ENCODE measurements at regions not wholly inside any gene's neighbourhood (a gene's known extent, or its start where the extent isn't known, plus 50 kb on each side); places are given as distances from the start of the nearest gene placed in this dataset.
"Not testable (repeated sequence)": the region's sequence is repeated elsewhere in the genome, so short reads cannot be mapped to it uniquely, and the experiment has no call there.

- DNase-seq, result no peak
Measured at GRCh38 chr9:29208670-29209069, 1635.4 kb upstream of the C9orf72 start.

DNA sequence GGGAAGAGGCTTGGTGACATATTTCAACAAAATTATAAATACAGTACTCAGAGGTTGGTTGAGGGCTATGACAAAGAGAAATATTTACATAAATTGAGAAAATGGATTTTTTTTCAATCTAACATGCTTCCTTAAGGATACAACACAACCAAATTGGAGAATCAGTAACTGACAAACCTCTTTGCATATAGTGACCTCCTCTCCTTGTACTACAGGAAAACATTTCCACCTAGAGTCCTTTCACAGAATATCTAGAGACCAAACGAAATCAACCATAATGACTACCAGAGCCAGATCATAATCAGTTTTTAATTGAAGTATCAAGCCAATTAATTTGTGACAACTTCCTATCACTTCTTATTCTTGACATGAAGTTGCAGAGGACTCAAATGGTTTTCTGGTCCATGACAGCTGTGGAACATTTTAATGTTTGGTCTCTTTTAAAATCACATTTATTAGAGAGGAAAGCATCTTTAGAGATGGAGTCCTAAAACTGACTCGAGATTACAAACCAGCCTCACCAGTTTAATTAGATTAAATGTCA lies 1636.5 kb upstream of the C9orf72 start:
- DNase-seq, result no peak

DNA sequence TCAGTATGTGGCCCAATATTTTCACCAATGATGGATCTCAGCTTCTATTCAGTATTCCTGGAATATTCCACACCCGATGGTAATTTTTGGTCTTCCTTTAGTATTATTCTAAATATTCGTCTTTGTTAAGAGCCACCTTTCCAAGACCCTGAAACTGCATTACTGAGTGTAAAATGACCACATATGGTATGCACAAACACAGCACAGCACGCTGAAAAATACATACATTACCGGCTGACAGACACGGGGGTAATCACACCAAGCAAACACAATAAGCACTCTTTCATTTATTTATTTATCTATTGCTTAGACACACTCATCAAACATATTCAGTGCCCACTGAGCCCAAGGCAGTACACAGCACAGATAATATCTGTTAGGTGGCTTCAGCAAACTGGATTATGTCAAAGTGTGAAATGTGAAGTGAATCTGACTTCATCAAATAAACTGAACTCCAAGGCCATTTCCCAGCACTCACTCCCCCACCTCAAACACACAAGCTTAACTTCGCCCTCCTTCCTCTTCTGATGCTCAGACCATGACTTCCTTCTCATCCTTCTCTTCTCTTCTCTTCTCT lies 1637.8 kb upstream of the C9orf72 start:
- no peak for DNase-seq

GRCh38 chr9:29211580-29212396 lies 1638.5 kb upstream of the C9orf72 start:
- DNase-seq, result no peak

DNA sequence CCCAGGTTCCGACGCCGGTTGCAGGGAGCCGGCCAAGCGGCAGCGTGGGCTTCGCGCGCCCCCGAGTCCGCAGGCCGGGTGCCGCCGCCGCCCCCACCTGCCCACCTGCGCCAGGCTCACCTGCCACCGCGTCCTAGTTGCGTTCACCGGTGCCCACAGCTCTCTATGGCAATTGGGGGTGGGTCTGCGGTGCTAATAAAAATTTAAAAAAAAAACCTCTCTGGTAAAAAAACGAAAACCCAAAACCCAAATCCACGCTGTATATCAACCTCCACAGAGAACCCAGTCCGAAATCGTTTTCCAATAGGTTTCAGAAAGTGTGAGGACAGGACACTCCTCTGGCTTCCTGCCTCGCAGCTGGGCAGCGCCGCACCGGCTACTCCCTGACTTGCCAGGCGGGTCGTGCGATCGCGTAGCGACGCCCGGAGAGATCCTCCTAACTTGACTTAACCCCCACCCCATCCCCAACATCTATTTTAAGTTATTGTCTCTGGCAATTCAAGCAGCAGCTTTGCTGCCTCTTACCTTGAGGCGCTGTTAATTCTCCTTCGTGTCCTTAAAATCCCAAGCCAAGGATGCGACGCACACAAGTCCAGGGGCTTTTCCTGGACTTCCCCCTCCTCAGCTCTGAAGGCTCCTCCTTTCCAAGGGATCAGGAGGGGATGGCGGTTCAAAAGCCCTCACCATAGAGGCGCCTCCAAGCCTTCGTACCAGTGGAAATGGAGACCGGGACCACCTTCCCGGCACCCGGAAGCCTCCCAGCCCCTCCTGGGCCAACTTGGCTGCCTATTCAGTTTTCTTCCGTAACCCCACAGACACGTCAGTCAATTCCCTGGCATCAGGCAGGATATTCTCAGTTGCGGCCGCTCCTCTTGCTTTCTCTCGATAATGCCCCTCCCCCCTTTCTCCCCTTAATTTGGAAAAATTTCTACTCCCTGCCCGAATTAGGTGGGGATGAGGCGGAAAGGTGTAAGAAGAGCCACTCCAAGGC lies 1639.4 kb upstream of the C9orf72 start:
- no peak for DNase-seq

- no peak for DNase-seq
Measured at GRCh38 chr9:29213417-29214153, 1640.3 kb upstream of the C9orf72 start, which contains the start of gene LINGO2. LINGO2 (minus strand) TSS chr9:29213601.

DNA sequence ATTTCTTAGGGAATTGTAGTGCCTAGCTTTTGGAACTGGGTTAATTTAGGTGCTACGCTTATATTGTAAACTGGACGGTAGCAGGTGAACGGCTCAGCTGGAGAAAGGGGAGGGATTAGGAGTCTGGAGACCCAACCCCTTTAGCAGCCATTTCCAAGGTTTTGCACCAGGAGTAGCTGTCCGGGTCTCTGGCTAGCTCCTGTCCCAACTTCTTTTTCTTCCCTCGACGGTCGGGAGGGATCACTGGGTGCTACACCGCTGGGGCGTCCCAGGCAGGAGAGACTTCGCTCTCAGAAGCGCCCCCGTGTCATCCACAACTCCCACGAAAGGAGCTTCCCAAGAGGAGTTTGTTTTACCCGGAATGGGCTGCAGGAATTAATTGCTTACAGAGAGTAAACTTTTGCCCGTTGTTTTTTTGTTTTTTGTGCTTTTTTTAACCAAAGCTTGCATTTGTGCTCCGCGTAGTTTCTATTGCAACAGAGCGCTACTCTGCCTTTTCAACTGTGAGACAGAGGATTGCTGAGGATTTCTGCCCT lies 1640.9 kb upstream of the C9orf72 start:
- DNase-seq, result no peak

- DNase-seq, result no peak
Measured at GRCh38 chr9:29214690-29215253, 1641.5 kb upstream of the C9orf72 start.

GRCh38 chr9:29217966-29218365 lies 1644.7 kb upstream of the C9orf72 start:
- no peak for DNase-seq

- DNase-seq, result no peak
Measured at GRCh38 chr9:29220596-29221251, 1647.4 kb upstream of the C9orf72 start.

GRCh38 chr9:29228558-29228957 lies 1655.3 kb upstream of the C9orf72 start:
- DNase-seq, result no peak

DNA sequence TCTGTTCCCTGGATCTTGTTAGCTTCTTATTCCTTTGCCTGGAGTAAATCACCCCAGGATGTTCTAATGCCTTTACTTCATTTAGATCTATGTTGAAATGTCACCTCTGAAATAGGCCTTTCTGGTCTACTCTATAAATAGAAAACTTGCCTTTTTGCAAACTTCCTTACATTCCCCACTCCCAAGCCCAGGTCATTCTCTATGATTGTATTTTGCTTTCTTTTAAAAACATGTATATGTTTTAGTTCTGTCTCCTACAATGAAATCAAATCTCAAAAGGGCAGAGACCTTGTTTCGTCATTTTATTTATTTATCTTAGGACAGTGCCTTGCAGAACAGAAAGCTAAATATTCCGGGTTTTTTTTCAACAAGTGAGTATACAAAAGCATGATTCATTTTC lies 1657.7 kb upstream of the C9orf72 start:
- DNase-seq, result no peak

DNA sequence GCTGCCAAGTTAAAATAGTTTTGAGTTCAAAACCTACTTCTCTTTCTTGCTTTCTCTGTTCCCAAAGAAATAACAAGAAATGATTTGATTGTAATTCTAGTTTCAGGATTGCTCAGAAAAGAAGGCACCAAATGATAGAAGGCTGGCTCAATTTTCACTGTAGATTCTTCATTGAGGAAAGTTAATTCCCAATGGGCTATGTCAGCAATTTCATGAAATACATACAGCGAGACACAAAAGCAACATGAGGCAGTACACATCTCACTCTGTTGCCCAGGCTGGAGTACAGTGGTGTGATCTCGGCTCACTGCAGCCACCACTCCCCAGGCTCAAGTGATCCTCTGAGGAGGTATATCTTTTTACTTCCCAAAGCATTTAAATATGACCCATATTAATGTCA lies 1659.9 kb upstream of the C9orf72 start:
- no peak for DNase-seq

DNA sequence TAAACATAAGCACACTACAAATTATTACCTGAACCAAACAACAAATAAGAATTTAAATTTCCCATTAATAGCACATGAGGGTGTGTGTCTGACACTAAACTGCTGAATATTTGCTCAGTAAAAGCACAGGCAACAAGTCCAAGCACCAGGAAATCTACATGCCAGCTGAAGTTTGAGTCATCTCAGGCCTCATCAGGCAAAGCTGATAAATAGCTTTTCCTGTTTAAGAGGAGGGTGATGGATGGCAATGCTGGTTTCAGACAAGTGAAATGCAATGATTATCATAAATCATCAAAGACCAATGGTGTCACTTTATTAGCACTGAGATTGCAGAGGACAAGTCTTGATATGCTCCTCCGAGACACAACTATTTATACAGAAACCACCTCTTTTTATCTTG lies 1668.0 kb upstream of the C9orf72 start:
- DNase-seq, result no peak

GRCh38 chr9:29245351-29245750 lies 1672.1 kb upstream of the C9orf72 start:
- no peak for DNase-seq

DNA sequence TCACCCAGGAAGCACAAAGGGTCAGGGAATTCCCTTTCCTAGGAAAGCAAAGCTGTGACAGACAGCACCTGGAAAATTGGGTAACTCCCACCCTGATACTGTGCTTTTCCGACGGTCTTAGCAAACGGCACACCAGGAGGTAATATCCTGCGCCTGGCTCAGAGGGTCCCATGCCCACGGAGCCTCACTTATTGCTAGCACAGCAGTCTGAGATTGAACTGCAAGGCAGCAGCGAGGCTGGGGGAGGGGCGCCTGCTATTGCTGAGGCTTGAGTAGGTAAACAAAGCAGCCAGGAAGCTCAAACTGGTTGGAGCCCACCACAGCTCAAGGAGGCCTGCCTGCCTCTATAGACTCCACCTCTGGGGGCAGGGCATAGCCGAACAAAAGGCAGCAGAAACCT lies 1697.1 kb upstream of the C9orf72 start:
- not testable (repeated sequence) for DNase-seq

- DNase-seq, result no peak
Measured at GRCh38 chr9:29282121-29282520, 1708.8 kb upstream of the C9orf72 start.

- DNase-seq, result no peak
Measured at GRCh38 chr9:29285818-29286217, 1712.5 kb upstream of the C9orf72 start.

DNA sequence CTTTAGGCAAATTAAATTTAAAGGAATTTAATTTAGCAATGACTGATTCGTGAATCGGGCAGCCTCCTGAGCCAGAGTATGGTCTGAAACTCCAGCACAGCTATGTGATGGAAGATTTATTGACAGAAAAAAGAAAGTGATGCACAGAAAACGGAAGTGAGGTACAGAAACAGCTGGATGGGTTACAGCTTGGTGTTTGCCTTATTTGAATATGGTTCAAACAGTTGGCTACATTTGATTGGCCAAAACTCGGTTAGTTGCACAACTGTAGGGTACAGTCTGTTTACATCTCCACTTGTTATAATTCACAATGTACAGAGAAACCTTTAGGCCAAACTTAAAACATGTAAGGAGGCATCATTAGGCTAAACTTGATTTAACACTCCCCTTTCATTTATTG lies 1716.1 kb upstream of the C9orf72 start:
- DNase-seq, result no peak

GRCh38 chr9:29290516-29290915 lies 1717.2 kb upstream of the C9orf72 start:
- peak in 1 of 2 donors; percentile 0 for DNase-seq

GRCh38 chr9:29297592-29297991 lies 1724.3 kb upstream of the C9orf72 start:
- DNase-seq, result no peak
